ENCODE measurements at regions not wholly inside any gene's neighbourhood (a gene's known extent, or its start where the extent isn't known, plus 50 kb on each side); places are given as distances from the start of the nearest gene placed in this dataset.

- no peaks in the 10 kb centered on the region for H3K27me3 ChIP-seq (replicated peaks; ENCODE audit: insufficient read depth, low read length)
- H3K79me2 ChIP-seq (ENCODE audit: low read length) = no peaks in the 10 kb centered on the region
- H3K9me2 ChIP-seq (replicated peaks; ENCODE audit: insufficient read depth, low read length) = no peaks in the 10 kb centered on the region
These were observed 1029.7 kb downstream of the FAT4 start for GRCh38 chr4:126344472-126344871.

GRCh38 chr4:126346654-126347053 is 1031.9 kb downstream of the FAT4 start:
- no peak for DNase-seq

More at GRCh38 chr4:126344472-126344871, 1029.7 kb downstream of the FAT4 start:
- Histone ChIP-seq H4K20me1 (ENCODE audit: insufficient read depth, low read length) (no peaks in the 10 kb centered on the region), H3K36me3 (replicated peaks; ENCODE audit: insufficient read depth, low read length) (no peaks in the 10 kb centered on the region), H3K9ac (ENCODE audit: low read length) (no peak overlapping the region), H2AFZ (ENCODE audit: low read length) (no peak overlapping the region), H3F3A (ENCODE audit: insufficient read depth, low read length) (no peaks in the 10 kb centered on the region), H3K4me3 (ENCODE audit: low read length) (no peak overlapping the region), H3K27ac (ENCODE audit: low read length) (no peak overlapping the region), H3K4me1 (ENCODE audit: low read length) (no peaks in the 10 kb centered on the region), H3K9me3 (replicated peaks; ENCODE audit: insufficient read depth, low read length) (no peaks in the 10 kb centered on the region), H3K4me2 (ENCODE audit: low read depth, low read length) (no peak overlapping the region)
- no peak for DNase-seq
- TF ChIP-seq EZH2phosphoT487 (IDR thresholded peaks at IDR 0.05; ENCODE audit: low read length) = no peak
- no peak for TF ChIP-seq EZH2 (optimal IDR thresholded peaks at IDR 0.05; ENCODE audit: low read depth, low read length)
- TF ChIP-seq CTCF (IDR thresholded peaks at IDR 0.05; ENCODE audit: low read length) = no peak

GRCh38 chr4:126354784-126355183 is 1040.0 kb downstream of the FAT4 start:
- Histone ChIP-seq H3K27ac (ENCODE audit: low read length) (no peak overlapping the region), H3K9ac (ENCODE audit: low read length) (no peak overlapping the region), H3K4me2 (ENCODE audit: low read depth, low read length) (no peak overlapping the region), H3K79me2 (ENCODE audit: low read length) (no peaks in the 10 kb centered on the region), H4K20me1 (ENCODE audit: insufficient read depth, low read length) (no peaks in the 10 kb centered on the region), H3K9me2 (replicated peaks; ENCODE audit: insufficient read depth, low read length) (no peaks in the 10 kb centered on the region), H2AFZ (ENCODE audit: low read length) (no peak overlapping the region), H3K4me3 (ENCODE audit: low read length) (no peak overlapping the region), H3K27me3 (replicated peaks; ENCODE audit: insufficient read depth, low read length) (no peaks in the 10 kb centered on the region), H3K36me3 (replicated peaks; ENCODE audit: insufficient read depth, low read length) (no peaks in the 10 kb centered on the region), H3K4me1 (ENCODE audit: low read length) (no peaks in the 10 kb centered on the region), H3K9me3 (replicated peaks; ENCODE audit: insufficient read depth, low read length) (no peaks in the 10 kb centered on the region), H3F3A (ENCODE audit: insufficient read depth, low read length) (no peaks in the 10 kb centered on the region)
- DNase-seq = no peak
- no peak for TF ChIP-seq CTCF (IDR thresholded peaks at IDR 0.05; ENCODE audit: low read length)
- TF ChIP-seq EZH2 (optimal IDR thresholded peaks at IDR 0.05; ENCODE audit: low read depth, low read length) = no peak

More at GRCh38 chr4:126346654-126347053, 1031.9 kb downstream of the FAT4 start:
- Histone ChIP-seq H3K27ac (ENCODE audit: low read length) (no peak overlapping the region), H4K20me1 (ENCODE audit: insufficient read depth, low read length) (no peaks in the 10 kb centered on the region), H3K27me3 (replicated peaks; ENCODE audit: insufficient read depth, low read length) (no peaks in the 10 kb centered on the region), H3K9ac (ENCODE audit: low read length) (no peak overlapping the region), H3K36me3 (replicated peaks; ENCODE audit: insufficient read depth, low read length) (no peaks in the 10 kb centered on the region), H3K79me2 (ENCODE audit: low read length) (no peaks in the 10 kb centered on the region), H3K9me2 (replicated peaks; ENCODE audit: insufficient read depth, low read length) (no peaks in the 10 kb centered on the region), H3K4me3 (ENCODE audit: low read length) (no peak overlapping the region), H3K4me1 (ENCODE audit: low read length) (no peaks in the 10 kb centered on the region), H3F3A (ENCODE audit: insufficient read depth, low read length) (no peaks in the 10 kb centered on the region), H3K9me3 (replicated peaks; ENCODE audit: insufficient read depth, low read length) (no peaks in the 10 kb centered on the region), H2AFZ (ENCODE audit: low read length) (no peak overlapping the region), H3K4me2 (ENCODE audit: low read depth, low read length) (no peak overlapping the region)
- no peak for TF ChIP-seq EZH2phosphoT487 (IDR thresholded peaks at IDR 0.05; ENCODE audit: low read length)
- no peak for TF ChIP-seq CTCF (IDR thresholded peaks at IDR 0.05; ENCODE audit: low read length)
- TF ChIP-seq EZH2 (optimal IDR thresholded peaks at IDR 0.05; ENCODE audit: low read depth, low read length) = no peak
